ENCODE measurements at regions not wholly inside any gene's neighbourhood (a gene's known extent, or its start where the extent isn't known, plus 50 kb on each side); places are given as distances from the start of the nearest gene placed in this dataset.

DNA sequence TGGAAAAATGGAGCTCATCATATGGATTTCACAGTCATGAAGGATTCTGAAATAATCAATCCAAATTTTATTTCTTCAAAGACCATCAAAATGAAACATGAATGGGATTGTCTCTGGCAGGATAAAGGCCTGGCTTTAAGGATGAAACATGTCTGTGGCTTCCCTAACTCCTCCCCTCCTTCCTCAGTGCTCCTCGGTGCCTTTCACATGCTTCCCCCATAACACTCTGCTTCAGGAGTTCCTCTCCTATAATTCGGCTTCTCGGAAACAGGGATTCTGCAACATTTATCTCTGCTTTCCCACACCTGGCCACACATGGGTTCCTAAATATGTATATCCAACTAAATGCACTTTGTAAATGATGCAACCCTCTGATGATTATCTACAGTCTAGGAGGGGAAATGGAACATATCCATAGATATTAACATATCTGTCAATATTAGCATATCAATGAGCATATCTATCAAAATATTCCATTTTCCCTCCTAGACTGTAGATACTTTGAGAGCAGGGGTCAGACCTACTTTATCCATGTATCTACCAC is 153.8 kb downstream of the PLPP3 start:
- no peak overlapping the region for H3K4me3 ChIP-seq (ENCODE audit: extremely low read depth in 1 of 4, insufficient read depth in 2 of 4, low read depth in 3 of 4, low read length in 4 of 4)
- H3K18ac ChIP-seq (ENCODE audit: extremely low read depth, low read length): no peak overlapping the region
- H2AFZ ChIP-seq (ENCODE audit: low read length): no peak overlapping the region
- no peak overlapping the region for H4K91ac ChIP-seq (replicated peaks; ENCODE audit: insufficient read length, low read length)
- no peak overlapping the region for H3K4ac ChIP-seq (replicated peaks; ENCODE audit: insufficient read length, low read depth, low read length)
- no peak overlapping the region for H3K9ac ChIP-seq (replicated peaks in 1 of 4; ENCODE audit: extremely low read depth in 1 of 4, low read depth in 3 of 4, low read length in 3 of 4)
- no peaks in the 10 kb centered on the region for H3K23me2 ChIP-seq (ENCODE audit: low read depth, low read length)
- H3K27me3 ChIP-seq (replicated peaks in 1 of 4; ENCODE audit: control insufficient read depth in 3 of 4, extremely low read depth in 1 of 4, insufficient read depth in 3 of 4, low read length in 3 of 4): no peaks in the 10 kb centered on the region; a peak in 1 of 7 replicates
- ChIA-PET CTCF (ENCODE audit: partially characterized antibody) (interaction anchor here (0.9 to 1.8 kb wide), 6 partner anchors 9 to 38 kb away, joined by 3 to 7 read pairs (median 4); no protein-coding TSS in a partner anchor), POLR2A (ENCODE audit: partially characterized antibody) (interaction anchor here (0.8 to 1.2 kb wide), 3 partner anchors 11 to 66 kb away, joined by 3 to 4 read pairs (median 3); no protein-coding TSS in a partner anchor)
- H4K8ac ChIP-seq (ENCODE audit: extremely low read depth, insufficient read depth, low read length): no peak overlapping the region
- no peak overlapping the region for H4K5ac ChIP-seq (ENCODE audit: insufficient read length, low read depth, low read length)
- no peak for DNase-seq (ENCODE audit: low read depth in 1 of 2, low spot score in 2 of 2)
- H3K56ac ChIP-seq (replicated peaks; ENCODE audit: insufficient read length, low read depth, low read length): no peak overlapping the region
- H3K36me3 ChIP-seq (ENCODE audit: control insufficient read depth in 2 of 4, insufficient read depth in 4 of 4, low read length in 3 of 4): no peaks in the 10 kb centered on the region
- no peaks in the 10 kb centered on the region for H3K79me2 ChIP-seq (ENCODE audit: control insufficient read depth in 1 of 2, insufficient read depth in 2 of 2, low read length in 2 of 2)
- no peak overlapping the region for H2BK15ac ChIP-seq (ENCODE audit: low read length)
- H2BK20ac ChIP-seq (ENCODE audit: low read length): no peak overlapping the region
- H2AK5ac ChIP-seq (ENCODE audit: low read depth, low read length): no peak overlapping the region
- H3K79me1 ChIP-seq (ENCODE audit: low read depth, low read length): no peaks in the 10 kb centered on the region
- H4K20me1 ChIP-seq (replicated peaks in 1 of 2; ENCODE audit: control insufficient read depth in 1 of 2, insufficient read depth in 2 of 2, low read length in 2 of 2): no peaks in the 10 kb centered on the region
- no peak overlapping the region for H3K27ac ChIP-seq (ENCODE audit: low read depth, low read length)
- 84% methylated on average over 3 of the region's 3 CpGs; no CpG with 5 or more reads in 1 of the 2 experiments for WGBS, 2 experiments (ENCODE audit: extremely low coverage in 1 of 2, insufficient coverage in 1 of 2, insufficient read length in 1 of 2, insufficient replicate concordance in 2 of 2, low coverage in 1 of 2, low lambda C conversion rate in 2 of 2, missing lambda C conversion rate in 1 of 2)
- H3K9me3 ChIP-seq (ENCODE audit: insufficient read depth in 2 of 2, low read depth in 1 of 2, low read length in 1 of 2): no peaks in the 10 kb centered on the region
- no peak overlapping the region for H2BK12ac ChIP-seq (ENCODE audit: low read depth, low read length)
- H2BK120ac ChIP-seq (replicated peaks; ENCODE audit: low read depth, low read length): no peak overlapping the region
- H3K4me2 ChIP-seq (ENCODE audit: insufficient read depth in 1 of 2, low read depth in 2 of 2, low read length in 2 of 2): no peak overlapping the region
- H2BK5ac ChIP-seq (ENCODE audit: low read depth, low read length): no peak overlapping the region
- no peak overlapping the region for H3K23ac ChIP-seq (ENCODE audit: insufficient read length)
- no peaks in the 10 kb centered on the region; a peak in 2 of 7 replicates for H3K4me1 ChIP-seq (replicated peaks in 1 of 4; ENCODE audit: control insufficient read depth in 3 of 4, insufficient read depth in 4 of 4, low read length in 3 of 4)
- H3K14ac ChIP-seq (ENCODE audit: insufficient read length): no peak overlapping the region
- no peak for FAIRE-seq
- TF ChIP-seq CHD2 (IDR thresholded peaks at IDR 0.05; ENCODE audit: low read length) (no peak), GABPA (IDR thresholded peaks at IDR 0.05; ENCODE audit: borderline replicate concordance, insufficient read depth, low read length) (no peak), PHF8 (conservative IDR thresholded peaks at IDR 0.05; ENCODE audit: low read depth, low read length) (no peak), RNF2 (IDR thresholded peaks at IDR 0.05; ENCODE audit: borderline replicate concordance, low read depth, low read length, missing control alignments, poor library complexity, severe bottlenecking) (no peak), GTF2F1 (IDR thresholded peaks at IDR 0.05; ENCODE audit: borderline replicate concordance, low read depth, low read length) (no peak), RXRA (IDR thresholded peaks at IDR 0.05; ENCODE audit: insufficient read depth, low read depth, low read length) (no peak), POLR2AphosphoS5 (IDR thresholded peaks at IDR 0.05; ENCODE audit: low read depth, low read length) (no peak), TAF1 (IDR thresholded peaks at IDR 0.05; ENCODE audit: low read depth, low read length) (no peak), TAF7 (optimal IDR thresholded peaks at IDR 0.05; ENCODE audit: borderline replicate concordance, low read depth, low read length) (no peak), TBP (IDR thresholded peaks at IDR 0.05; ENCODE audit: low read depth, low read length) (no peak), NANOG (IDR thresholded peaks at IDR 0.05; ENCODE audit: insufficient read depth, low read depth, low read length, poor library complexity, severe bottlenecking) (no peak), EZH2 (IDR thresholded peaks at IDR 0.05; ENCODE audit: low read depth, low read length, severe bottlenecking) (no peak)
- TF ChIP-seq, protein P1, sequence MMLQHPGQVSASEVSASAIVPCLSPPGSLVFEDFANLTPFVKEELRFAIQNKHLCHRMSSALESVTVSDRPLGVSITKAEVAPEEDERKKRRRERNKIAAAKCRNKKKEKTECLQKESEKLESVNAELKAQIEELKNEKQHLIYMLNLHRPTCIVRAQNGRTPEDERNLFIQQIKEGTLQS (IDR thresholded peaks at IDR 0.05; ENCODE audit: insufficient read depth, low read depth, low read length): no peak
